ENCODE measurements at regions not wholly inside any gene's neighbourhood (a gene's known extent, or its start where the extent isn't known, plus 50 kb on each side); places are given as distances from the start of the nearest gene placed in this dataset.

GRCh38 chr19:31610018-31610417 is 260.8 kb upstream of the TSHZ3 start:
- no peak overlapping the region for H2AFZ ChIP-seq (ENCODE audit: low read depth)
- no peaks in the 10 kb centered on the region for H4K20me1 ChIP-seq (ENCODE audit: insufficient read depth)
- peaks cover 0 to 5% of the 10 kb centered on the region in 2 experiments; a peak in 1 of 4 replicates for H3K4me1 ChIP-seq (ENCODE audit: control insufficient read depth in 1 of 2, insufficient read depth in 2 of 2, low read depth in 1 of 2, low read length in 1 of 2)
- no peak overlapping the region for H3K4me3 ChIP-seq (ENCODE audit: low read depth in 2 of 2, low read length in 1 of 2)
- H3F3A ChIP-seq (replicated peaks; ENCODE audit: insufficient read depth) = no peaks in the 10 kb centered on the region
- TF ChIP-seq, protein P1, sequence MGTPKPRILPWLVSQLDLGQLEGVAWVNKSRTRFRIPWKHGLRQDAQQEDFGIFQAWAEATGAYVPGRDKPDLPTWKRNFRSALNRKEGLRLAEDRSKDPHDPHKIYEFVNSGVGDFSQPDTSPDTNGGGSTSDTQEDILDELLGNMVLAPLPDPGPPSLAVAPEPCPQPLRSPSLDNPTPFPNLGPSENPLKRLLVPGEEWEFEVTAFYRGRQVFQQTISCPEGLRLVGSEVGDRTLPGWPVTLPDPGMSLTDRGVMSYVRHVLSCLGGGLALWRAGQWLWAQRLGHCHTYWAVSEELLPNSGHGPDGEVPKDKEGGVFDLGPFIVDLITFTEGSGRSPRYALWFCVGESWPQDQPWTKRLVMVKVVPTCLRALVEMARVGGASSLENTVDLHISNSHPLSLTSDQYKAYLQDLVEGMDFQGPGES (IDR thresholded peaks at IDR 0.05; ENCODE audit: low read depth, low read length) = no peak
- TF ChIP-seq ELF1 (IDR thresholded peaks at IDR 0.05) = no peak
- no peak for TF ChIP-seq USF2 (IDR thresholded peaks at IDR 0.05; ENCODE audit: borderline replicate concordance, low read depth, low read length)
- TF ChIP-seq CHD2 (IDR thresholded peaks at IDR 0.05; ENCODE audit: low read length, partially characterized antibody) = no peak
- TF ChIP-seq GATA2 (CRISPR knock-in tag; IDR thresholded peaks at IDR 0.05) = no peak
- no peak for TF ChIP-seq TAF1 (IDR thresholded peaks at IDR 0.05; ENCODE audit: borderline replicate concordance, low read depth, low read length)
- no peak for TF ChIP-seq YY1 (IDR thresholded peaks at IDR 0.05; ENCODE audit: low read depth)
- no peak for TF ChIP-seq ZBTB33 (IDR thresholded peaks at IDR 0.05; ENCODE audit: borderline replicate concordance, low read depth)
- no peak for TF ChIP-seq REST (IDR thresholded peaks at IDR 0.05; ENCODE audit: low read depth, low read length)
- TF ChIP-seq GABPA (IDR thresholded peaks at IDR 0.05; ENCODE audit: low read depth) = no peak
- TF ChIP-seq TCF12 (IDR thresholded peaks at IDR 0.05) = no peak
- TF ChIP-seq TEAD4 (IDR thresholded peaks at IDR 0.05; ENCODE audit: borderline replicate concordance, insufficient read depth) = no peak
- H3K36me3 ChIP-seq (replicated peaks in 1 of 2; ENCODE audit: control insufficient read depth in 1 of 2, insufficient read depth in 2 of 2, low read length in 1 of 2) = no peaks in the 10 kb centered on the region
- no peak overlapping the region for H3K4me2 ChIP-seq
- no peak overlapping the region for H3K9ac ChIP-seq
- CTCF ChIA-PET = interaction anchor here (0.6 kb wide), 1 partner anchor 157 kb away, joined by 3 read pairs; no protein-coding TSS in a partner anchor
- H3K9me2 ChIP-seq = no peaks in the 10 kb centered on the region
- DNase-seq = no peak
- no peaks in the 10 kb centered on the region for H3K9me3 ChIP-seq
- POLR2A ChIA-PET = no interaction called here
- H3K27me3 ChIP-seq (ENCODE audit: insufficient read depth) = no peaks in the 10 kb centered on the region
- 32% methylated on average over 8 of the region's 8 CpGs for WGBS (ENCODE audit: low lambda C conversion rate)
- H3K27ac ChIP-seq (ENCODE audit: low read depth in 2 of 2, low read length in 1 of 2) = no peak overlapping the region
- no peaks in the 10 kb centered on the region for H3K79me2 ChIP-seq (ENCODE audit: insufficient read depth)

Data from SK-N-SH (cell line).